ENCODE measurements at regions not wholly inside any gene's neighbourhood (a gene's known extent, or its start where the extent isn't known, plus 50 kb on each side); places are given as distances from the start of the nearest gene placed in this dataset.

DNA sequence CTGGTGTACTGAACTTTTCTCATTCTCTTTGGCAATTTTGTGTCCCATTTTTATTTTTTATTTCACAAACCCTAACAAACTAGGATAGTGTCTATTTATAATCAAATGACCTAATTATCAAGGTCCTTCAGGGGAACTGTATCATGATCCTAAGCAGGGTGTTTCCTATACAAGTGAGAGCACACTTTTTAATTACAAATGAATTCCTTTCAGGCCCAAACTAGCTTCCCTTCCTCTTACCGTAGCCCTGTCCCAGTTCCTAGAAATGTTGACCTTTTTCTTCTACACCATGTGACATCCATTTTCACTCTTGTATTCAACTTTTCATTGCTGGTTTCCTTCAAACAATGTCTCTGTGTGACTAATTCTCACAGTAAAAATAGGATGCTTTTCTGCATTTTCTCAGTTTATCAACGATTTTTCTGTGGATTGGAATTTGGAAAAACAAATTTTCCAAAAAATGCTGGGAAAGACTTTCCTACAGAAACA, 411.4 kb downstream of the CCDC91 start:
- in situ Hi-C loops (cut with HindIII; ENCODE audit: low pct_ligation_motif_present, low pct_unique_long_range_greater_than_20kb, low sequenced_read_pairs): no loop called here

DNA sequence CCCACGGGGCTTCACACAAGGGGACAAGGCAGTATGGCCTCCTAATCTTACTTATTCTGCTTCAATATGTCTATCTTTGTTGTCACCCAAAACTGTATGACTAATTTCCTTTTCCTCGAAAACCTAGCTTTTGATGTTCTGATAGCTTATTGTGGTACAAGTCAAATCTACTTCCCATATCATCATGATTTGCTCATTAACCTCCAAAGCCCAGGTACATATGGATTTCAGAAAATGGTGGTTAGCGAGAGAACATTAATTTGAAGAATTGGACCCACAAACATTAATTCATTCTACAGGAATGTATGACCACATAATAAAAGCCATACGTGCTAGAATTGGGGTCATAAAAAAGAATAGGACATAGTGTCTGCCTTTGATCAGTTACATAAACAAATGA, 412.5 kb downstream of the CCDC91 start:
- no peak for DNase-seq
- in situ Hi-C loops (cut with HindIII; ENCODE audit: low pct_ligation_motif_present, low pct_unique_long_range_greater_than_20kb, low sequenced_read_pairs): no loop called here

More for the DNA sequence above, 411.4 kb downstream of the CCDC91 start:
- no peak for DNase-seq

DNA sequence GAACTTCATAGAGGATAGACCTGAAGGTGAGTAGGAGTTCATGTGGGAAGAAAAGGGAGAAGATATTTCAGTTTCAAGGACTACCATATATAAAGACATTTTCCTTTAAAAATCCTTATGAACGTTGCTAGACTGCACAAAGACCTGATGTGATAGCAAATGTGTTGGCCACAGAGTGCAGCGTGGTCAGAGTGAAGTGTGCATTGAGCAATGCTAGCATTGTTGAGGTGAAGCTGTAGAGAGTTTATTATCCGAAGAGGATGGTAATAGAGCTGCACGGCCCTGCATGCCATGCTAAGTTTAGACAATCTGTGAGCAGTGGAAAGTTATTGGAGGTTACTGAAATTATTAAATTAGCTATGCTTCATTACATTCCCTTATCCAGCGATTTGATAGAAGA, 413.0 kb downstream of the CCDC91 start:
- DNase-seq: no peak

DNA sequence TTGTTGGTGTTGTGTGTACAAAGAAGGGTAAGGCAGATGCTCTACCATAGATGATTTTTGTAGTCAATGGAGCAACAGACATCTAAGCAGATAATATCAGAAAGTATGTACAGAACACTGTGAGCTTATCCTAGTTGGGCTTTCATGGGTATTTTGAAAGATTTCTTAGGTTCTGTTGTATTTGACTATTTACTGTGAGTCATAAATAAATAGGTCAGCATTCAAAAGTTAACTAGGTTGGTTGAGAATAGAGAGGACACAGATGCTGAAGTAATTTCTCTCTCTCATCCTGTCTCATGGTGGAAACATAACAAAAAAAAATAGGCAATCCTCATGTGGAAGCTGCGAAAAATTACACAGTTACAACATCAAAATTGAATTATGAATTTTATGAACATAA, 413.5 kb downstream of the CCDC91 start:
- no peak for DNase-seq
- in situ Hi-C loops (cut with HindIII; ENCODE audit: low pct_ligation_motif_present, low pct_unique_long_range_greater_than_20kb, low sequenced_read_pairs): no loop called here

More for the DNA sequence above, 413.0 kb downstream of the CCDC91 start:
- in situ Hi-C loops (cut with HindIII; ENCODE audit: low pct_ligation_motif_present, low pct_unique_long_range_greater_than_20kb, low sequenced_read_pairs): no loop called here

DNA sequence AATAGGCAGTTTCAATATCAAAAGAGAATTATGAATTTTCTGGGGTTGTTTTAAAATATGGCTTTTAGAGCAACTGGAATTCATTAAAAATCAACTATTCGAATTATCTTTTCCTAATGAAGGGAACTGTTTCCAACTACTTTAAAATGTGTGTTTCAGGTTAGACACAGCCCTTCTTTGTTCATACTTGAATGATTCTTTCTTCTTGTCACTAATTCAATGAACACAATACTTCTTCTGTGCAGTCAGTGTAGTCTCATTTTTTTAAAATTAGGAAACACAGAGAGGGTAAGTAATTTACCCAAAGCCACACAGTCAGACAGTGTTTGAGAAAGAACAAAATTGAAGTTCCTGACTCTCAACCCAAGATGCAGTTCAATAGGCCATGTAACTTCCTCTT, 414.0 kb downstream of the CCDC91 start:
- no peak for DNase-seq
- in situ Hi-C loops (cut with HindIII; ENCODE audit: low pct_ligation_motif_present, low pct_unique_long_range_greater_than_20kb, low sequenced_read_pairs): no loop called here

DNA sequence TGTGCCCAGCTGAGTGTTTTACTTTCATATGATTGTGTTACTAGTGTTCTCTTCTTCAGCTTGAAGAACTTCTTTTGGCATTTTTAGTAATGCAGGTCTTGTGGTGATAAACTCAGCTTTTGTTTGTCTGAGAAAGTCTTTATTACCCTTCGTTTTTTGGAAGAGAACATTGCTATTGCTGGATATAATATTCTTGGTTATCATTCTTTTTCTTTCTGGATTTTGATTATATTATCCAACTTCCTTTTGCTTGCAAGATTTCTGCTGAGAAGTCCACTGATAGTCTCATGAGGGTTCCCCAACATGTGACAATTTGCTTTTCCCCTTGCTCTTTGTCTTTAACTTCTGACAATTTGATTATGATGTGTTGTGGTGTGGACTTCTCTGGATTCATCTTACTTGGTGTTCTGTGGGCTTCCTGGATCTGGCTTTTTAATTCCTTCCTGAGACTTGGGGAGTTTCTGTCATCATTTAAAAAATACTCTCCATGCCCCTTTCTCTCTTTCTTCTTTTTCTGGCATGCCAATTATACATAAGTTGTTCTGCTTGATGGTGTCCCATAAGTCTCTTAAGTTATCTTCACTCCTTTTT, 416.8 kb downstream of the CCDC91 start:
- no peak for DNase-seq
- in situ Hi-C loops (cut with HindIII; ENCODE audit: low pct_ligation_motif_present, low pct_unique_long_range_greater_than_20kb, low sequenced_read_pairs): no loop called here

DNA sequence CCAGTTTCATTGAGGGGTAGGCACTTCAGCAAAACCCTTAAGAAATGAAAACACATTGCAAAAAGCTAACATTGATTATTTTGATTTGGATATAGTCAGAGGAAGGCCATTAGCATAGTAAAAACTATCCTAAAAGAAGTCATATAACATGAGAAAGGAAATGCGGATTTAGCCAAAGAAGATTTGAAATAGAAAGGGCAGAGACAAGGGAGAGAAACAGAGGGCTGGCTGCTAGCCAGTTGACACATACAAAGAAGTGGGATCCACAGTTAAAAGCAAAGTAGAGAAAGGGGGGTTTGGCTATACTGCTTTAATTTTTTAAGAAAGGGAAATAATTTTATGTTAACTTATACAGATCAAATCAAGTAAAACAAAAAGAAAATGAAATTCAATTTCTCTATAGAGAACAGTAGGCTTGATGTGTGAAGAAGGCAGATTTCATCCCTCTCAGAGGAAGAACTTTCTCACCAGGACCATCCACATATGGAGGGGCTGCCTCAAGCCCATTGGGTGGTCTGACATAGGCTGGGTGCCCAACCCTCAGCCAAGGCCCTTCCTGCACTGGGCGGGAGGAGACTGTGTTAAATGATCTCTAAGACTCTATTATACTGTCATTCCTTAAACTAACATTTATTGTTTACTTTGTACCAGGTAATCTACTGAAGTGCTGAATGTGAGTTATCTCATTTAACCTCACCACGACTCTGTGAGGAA, 420.3 kb downstream of the CCDC91 start:
- in situ Hi-C loops (cut with HindIII; ENCODE audit: low pct_ligation_motif_present, low pct_unique_long_range_greater_than_20kb, low sequenced_read_pairs): no loop called here
- no peak for DNase-seq

DNA sequence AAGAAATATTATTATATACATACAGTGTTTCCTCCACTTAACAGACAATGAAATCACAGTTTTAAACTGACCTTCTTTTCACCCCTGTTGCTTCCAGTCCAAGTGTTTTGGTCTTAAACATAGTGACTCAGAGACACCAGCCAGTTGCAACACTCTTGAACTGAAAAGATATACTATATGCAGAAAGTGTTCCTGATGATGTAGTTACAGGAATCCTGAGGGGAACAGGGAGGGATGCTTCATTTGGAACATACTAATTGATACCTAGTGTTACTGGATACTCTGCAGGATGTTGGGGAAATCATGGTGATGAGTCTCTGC, 420.8 kb downstream of the CCDC91 start:
- peak; percentile 9 for DNase-seq
- in situ Hi-C loops (cut with HindIII; ENCODE audit: low pct_ligation_motif_present, low pct_unique_long_range_greater_than_20kb, low sequenced_read_pairs): no loop called here

DNA sequence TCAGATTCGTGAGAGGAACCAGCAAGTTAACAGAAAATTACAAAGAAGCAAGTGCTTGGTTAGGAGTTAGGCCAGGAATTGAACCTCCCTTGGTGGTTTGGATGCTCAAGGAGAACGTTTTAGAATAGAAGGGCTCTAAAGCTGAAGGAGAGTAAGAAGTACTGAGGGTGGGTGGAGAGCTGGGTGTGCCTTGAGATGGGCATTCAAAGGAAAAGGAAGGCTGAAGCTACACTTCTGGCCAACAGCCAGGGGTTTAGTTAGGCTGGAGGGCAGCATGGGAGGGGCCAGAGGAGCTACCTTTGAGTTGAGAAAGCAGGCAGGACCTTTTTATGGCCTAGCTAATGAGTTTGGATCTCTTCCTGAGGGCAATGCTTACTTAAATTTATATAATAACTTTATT, 421.2 kb downstream of the CCDC91 start:
- in situ Hi-C loops (cut with HindIII; ENCODE audit: low pct_ligation_motif_present, low pct_unique_long_range_greater_than_20kb, low sequenced_read_pairs): no loop called here
- DNase-seq: no peak

DNA sequence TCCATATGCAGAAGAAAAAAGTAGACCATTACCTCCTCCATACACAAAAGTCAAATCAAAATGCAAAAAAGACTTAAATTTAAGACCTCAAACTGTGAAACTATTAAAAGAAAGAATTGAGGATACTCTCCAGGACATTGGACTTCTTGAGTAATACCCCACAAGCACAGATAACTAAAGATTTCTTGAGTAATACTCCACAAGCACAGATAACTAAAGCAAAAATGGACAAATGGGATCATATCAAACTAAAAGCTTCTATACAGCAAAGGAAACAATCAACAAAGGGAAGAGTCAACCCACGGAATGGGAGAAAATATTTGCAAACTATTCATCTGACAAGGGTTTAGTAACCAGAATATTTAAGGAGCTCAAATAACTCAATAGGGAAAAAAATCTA, 427.9 kb downstream of the CCDC91 start:
- no peak for DNase-seq
- in situ Hi-C loops (cut with HindIII; ENCODE audit: low pct_ligation_motif_present, low pct_unique_long_range_greater_than_20kb, low sequenced_read_pairs): no loop called here

DNA sequence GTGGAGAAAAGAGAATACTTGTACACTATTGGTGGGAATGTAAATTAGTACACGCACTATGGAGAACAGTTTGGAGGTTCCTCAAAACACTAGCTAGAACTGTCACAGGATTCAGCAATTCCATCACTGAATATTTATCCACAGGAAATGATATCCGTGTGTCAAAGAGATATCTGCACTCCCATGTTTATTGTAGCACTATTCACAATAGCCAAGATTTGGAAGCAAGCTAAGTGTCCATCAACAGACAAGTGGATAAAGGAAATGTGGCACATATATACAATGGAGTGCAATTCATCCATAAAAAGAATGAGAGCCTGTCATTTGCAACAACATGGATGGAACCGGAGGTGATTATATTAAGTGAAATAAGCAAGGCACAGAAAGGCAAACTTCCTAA, 428.5 kb downstream of the CCDC91 start:
- DNase-seq: no peak
- in situ Hi-C loops (cut with HindIII; ENCODE audit: low pct_ligation_motif_present, low pct_unique_long_range_greater_than_20kb, low sequenced_read_pairs): no loop called here

DNA sequence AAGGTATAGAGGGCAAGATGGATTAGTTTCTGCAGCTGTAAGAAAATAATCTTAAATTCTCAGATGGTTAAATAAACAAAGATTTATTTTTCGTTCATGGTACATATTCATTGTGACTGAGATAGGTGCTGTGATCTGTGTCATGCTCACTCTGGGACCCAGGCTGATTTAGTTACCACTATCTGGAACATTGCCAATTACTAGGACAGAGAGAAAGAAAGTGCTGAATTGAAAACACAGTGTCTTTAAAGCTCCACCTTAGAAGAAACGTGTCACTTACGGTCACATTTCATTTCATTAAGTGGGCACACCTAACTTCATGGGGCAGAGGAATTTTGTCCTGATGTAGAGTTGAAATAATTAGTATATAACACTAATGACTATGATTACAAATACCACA, 430.0 kb downstream of the CCDC91 start:
- in situ Hi-C loops (cut with HindIII; ENCODE audit: low pct_ligation_motif_present, low pct_unique_long_range_greater_than_20kb, low sequenced_read_pairs): no loop called here
- DNase-seq: no peak

DNA sequence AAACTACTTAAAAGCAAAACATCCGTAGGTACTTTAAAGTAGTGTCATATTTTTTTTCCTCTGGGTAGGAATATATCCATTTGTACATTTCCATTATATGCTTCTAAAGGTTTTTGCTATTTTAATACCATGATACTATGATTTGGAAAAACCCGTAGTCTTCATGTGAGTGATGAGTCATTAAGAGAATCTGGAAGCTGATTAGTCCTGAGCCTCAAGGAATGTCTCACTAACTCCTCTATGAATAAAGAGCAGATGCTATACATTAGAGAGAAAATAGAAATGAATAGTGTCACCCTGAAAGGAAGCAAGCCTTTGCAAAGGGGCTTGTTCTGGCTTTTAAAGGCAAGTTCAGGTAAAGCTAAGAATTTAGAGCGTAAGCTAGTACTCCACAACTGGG, 432.1 kb downstream of the CCDC91 start:
- no peak for DNase-seq
- in situ Hi-C loops (cut with HindIII; ENCODE audit: low pct_ligation_motif_present, low pct_unique_long_range_greater_than_20kb, low sequenced_read_pairs): no loop called here

DNA sequence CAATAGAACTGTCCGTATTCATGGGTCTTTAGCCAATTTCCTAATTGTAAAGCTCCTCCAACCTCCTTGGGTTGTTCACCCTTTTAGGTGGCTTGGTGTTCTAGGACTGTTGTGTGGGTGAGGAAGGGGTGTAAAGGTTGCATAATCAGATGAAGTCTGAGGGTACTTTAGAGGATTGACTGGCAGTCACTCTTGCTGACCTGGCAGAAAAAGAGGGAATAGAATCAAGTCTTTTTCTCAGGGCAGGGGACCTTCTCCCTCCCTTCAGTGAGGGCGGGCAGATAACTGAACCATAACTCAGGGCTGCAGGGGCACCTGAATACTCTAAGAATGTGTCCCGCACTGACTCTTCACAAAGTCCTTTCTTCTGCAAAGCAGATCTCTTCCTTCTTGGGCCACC, 436.2 kb downstream of the CCDC91 start:
- no peak for DNase-seq
- in situ Hi-C loops (cut with HindIII; ENCODE audit: low pct_ligation_motif_present, low pct_unique_long_range_greater_than_20kb, low sequenced_read_pairs): no loop called here

DNA sequence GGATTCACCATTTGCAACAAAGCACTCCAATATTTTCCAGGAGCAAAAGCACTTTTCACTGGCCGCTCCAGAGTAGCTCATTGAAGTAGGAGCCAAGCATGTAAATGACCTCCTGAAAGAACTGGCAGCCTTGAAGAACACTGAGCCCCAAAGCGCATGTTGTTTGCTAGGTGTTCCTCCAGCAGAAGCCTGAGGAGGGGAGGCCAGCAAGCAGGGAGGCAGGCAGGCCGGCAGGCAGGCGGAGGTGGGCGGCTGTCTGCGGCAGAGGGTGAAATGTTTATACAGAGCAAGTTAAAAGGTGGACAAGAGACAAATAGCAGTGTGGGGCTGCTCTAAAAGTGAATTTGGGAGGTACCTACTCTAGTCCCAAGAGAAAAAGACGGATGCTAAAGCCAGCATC, 439.4 kb downstream of the CCDC91 start:
- DNase-seq: no peak
- in situ Hi-C loops (cut with HindIII; ENCODE audit: low pct_ligation_motif_present, low pct_unique_long_range_greater_than_20kb, low sequenced_read_pairs): no loop called here

DNA sequence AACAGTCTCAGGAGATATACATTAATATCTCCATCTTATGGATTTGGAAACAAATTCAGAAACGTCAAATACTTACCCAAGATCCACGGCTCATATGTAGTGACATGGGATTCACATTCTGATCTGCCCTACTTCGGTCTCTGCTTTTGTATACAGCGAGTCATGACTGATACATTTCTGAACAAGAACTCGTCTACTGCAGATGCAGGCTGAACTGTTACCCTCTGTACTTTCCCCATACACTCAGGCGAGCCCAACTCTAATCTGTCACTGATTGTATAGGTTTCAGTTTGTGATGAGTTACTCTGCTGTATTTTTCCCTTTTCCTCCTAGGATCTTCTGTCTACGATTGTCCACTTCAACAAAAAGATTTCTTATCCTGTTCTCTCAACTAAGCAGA, 441.6 kb downstream of the CCDC91 start:
- DNase-seq: no peak
- in situ Hi-C loops (cut with HindIII; ENCODE audit: low pct_ligation_motif_present, low pct_unique_long_range_greater_than_20kb, low sequenced_read_pairs): no loop called here

DNA sequence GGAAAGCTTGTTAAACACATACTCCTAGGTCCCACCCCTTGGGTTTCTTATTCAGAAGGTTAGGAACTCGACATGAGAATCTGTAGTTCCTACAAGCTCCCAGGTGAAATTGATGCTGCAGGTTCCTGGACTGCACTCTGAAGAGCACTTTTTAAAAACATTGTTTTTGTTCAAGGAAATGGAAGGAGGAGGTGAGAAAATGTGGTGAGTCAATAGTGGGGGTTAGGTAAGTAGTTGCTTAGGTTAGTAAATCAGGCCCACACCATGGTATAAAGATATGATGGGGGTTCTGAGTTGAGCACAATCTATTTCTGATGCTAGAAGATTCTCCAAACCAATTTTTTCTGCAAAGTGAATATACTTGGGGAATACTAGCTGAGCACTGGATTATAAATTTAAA, 450.3 kb downstream of the CCDC91 start:
- in situ Hi-C loops (cut with HindIII; ENCODE audit: low pct_ligation_motif_present, low pct_unique_long_range_greater_than_20kb, low sequenced_read_pairs): no loop called here
- no peak for DNase-seq

DNA sequence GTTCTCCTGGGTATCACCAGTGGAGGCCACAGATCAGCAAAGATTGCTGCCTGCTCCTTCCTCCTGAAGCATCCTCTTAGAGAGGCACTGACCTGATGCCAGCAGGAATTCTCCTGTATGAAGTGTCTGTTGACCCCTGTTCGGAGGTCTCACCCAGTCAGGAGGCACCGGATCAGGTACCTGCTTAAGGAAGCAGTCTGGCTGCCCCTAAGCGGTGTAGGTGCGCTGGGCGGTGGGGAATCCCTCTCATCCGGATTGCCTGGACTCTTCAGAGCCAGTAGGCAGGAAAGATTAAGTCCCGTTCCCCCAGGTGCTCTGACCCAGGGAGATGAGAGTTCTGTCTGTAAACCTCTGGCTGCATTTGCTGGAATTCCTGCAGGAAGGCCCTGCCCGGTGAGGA, 455.2 kb downstream of the CCDC91 start:
- in situ Hi-C loops (cut with HindIII; ENCODE audit: low pct_ligation_motif_present, low pct_unique_long_range_greater_than_20kb, low sequenced_read_pairs): no loop called here
- no peak for DNase-seq

DNA sequence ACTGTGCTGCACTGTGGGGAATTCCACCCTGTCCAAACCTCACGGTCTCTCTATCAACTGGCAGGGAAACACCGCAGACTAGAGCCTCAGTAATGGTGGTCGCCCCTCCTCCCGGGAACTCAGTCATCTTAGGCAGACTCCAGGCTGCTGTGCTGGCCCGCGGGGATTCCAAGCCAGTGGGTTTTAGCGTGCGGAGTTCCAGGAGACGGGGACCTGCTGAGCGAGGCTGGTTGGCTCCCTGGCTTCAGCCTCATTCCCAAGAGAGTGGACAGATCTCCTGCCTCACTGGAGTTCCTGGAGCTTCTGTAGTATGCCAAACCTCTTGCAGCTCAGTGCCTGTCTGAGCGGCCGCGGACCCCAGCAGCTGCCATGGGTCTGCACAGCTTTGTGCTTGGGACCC, 455.6 kb downstream of the CCDC91 start:
- in situ Hi-C loops (cut with HindIII; ENCODE audit: low pct_ligation_motif_present, low pct_unique_long_range_greater_than_20kb, low sequenced_read_pairs): no loop called here
- DNase-seq: no peak

DNA sequence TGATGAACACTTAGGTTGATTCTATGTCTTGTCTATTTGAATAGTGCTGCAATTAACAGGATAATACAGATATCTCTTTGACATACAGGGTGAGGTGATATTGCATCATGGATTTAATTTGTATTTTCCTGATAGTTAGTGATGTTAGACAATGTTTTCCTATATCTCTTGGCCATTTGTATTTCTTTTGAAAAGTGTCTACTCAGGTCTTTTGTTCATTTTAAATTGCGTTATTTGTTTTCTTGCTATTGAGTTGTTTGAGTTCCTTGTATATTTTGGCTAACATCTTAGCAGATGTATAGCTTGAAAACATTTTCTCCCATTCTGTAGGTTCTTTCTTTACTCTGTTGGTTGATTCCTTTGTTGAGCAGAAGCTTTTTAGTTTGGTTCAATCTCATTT, 460.6 kb downstream of the CCDC91 start:
- no peak for DNase-seq
- in situ Hi-C loops (cut with HindIII; ENCODE audit: low pct_ligation_motif_present, low pct_unique_long_range_greater_than_20kb, low sequenced_read_pairs): no loop called here

DNA sequence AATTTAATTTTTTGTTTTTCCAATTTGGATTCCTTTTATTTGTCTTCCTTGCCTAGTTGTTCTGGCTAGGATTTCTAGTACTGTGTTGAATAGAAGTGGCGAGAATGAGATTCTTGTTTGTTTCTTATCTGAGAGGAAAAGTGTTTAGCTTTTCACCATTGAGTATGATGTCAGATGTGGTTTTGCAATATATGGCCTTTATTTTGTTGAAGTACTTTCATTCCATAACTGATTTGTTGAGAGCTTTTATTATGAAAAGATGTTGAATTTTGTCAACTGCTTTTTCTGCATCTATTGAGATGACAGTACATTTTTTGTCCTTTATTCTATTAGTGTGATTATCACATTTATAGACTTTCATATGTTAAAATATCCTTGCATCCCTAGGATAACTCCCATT, 462.0 kb downstream of the CCDC91 start:
- in situ Hi-C loops (cut with HindIII; ENCODE audit: low pct_ligation_motif_present, low pct_unique_long_range_greater_than_20kb, low sequenced_read_pairs): no loop called here
- no peak for DNase-seq
